Ishikawa (cell line): ENCODE measurements at regions not wholly inside any gene's neighbourhood (a gene's known extent, or its start where the extent isn't known, plus 50 kb on each side); places are given as distances from the start of the nearest gene placed in this dataset.

Experiments
- CREB1 ChIP-seq: IDR thresholded peaks from 2 replicates; pipeline ENCODE4 v1.6.1; 2012; ENCODE audit warnings: low read depth
- EGR1 ChIP-seq: IDR thresholded peaks from 2 replicates; pipeline ENCODE4 v1.6.1; 2012
- EP300 ChIP-seq: IDR thresholded peaks from 2 replicates; pipeline ENCODE4 v1.6.1; 2012; ENCODE audit warnings: borderline replicate concordance
- FOXM1 ChIP-seq: IDR thresholded peaks from 2 replicates; pipeline ENCODE4 v1.6.1; 2012; ENCODE audit warnings: low read depth, borderline replicate concordance
- NFIC ChIP-seq: IDR thresholded peaks from 2 replicates; pipeline ENCODE4 v1.6.1; 2012
- RAD21 ChIP-seq: IDR thresholded peaks from 2 replicates; pipeline ENCODE4 v1.6.1; 2012; ENCODE audit warnings: low read depth
- TAF1 ChIP-seq: IDR thresholded peaks from 2 replicates; pipeline ENCODE4 v1.6.1; 2012; ENCODE audit warnings: low read depth, mild to moderate bottlenecking
- TCF12 ChIP-seq: IDR thresholded peaks from 2 replicates; pipeline ENCODE4 v1.6.1; 2012; ENCODE audit warnings: low read depth
- TEAD4 ChIP-seq: IDR thresholded peaks from 2 replicates; pipeline ENCODE4 v1.6.1; 2012
- YY1 ChIP-seq: IDR thresholded peaks from 2 replicates; pipeline ENCODE4 v1.6.1; 2012; ENCODE audit warnings: low read depth
- ZBTB7A ChIP-seq: IDR thresholded peaks from 2 replicates; pipeline ENCODE4 v1.6.1; 2012; ENCODE audit warnings: low read depth
- TF ChIP-seq, protein P1 (sequence below): IDR thresholded peaks from 2 replicates; pipeline ENCODE4 v1.6.1; 2012
- TF ChIP-seq, protein P2 (sequence below): IDR thresholded peaks from 2 replicates; pipeline ENCODE4 v1.6.1; 2012

DNA sequence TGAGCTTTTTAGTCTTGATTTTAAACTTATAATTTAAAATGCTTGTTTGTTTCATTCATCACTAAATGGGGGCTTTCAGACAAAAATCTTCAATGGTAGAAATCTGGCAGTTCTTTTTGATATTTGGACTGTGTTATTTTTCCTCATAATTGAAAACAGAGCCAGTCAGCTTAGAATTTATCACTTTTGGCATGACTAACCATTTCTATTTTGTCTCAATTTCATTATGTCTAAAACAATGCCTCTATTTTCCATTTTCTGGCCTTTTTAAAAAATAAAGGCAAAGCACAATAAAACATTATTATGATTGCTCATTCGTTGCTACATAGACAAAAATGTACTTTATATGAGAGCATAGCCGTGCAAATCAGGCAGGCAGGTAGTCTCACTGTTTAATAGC is 434.5 kb downstream of the XIRP2 start:
- TF ChIP-seq EP300, result no peak
- no peak for TF ChIP-seq TAF1
- TF ChIP-seq ZBTB7A, result no peak
- TF ChIP-seq FOXM1, result no peak
- TF ChIP-seq RAD21, result no peak
- TF ChIP-seq, protein P1, sequence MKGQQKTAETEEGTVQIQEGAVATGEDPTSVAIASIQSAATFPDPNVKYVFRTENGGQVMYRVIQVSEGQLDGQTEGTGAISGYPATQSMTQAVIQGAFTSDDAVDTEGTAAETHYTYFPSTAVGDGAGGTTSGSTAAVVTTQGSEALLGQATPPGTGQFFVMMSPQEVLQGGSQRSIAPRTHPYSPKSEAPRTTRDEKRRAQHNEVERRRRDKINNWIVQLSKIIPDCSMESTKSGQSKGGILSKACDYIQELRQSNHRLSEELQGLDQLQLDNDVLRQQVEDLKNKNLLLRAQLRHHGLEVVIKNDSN, result no peak
- no peak for TF ChIP-seq CREB1
- no peak for TF ChIP-seq YY1
- TF ChIP-seq TEAD4, result no peak
- no peak for TF ChIP-seq EGR1
- TF ChIP-seq, protein P2, sequence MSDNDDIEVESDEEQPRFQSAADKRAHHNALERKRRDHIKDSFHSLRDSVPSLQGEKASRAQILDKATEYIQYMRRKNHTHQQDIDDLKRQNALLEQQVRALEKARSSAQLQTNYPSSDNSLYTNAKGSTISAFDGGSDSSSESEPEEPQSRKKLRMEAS, result no peak
- no peak for TF ChIP-seq TCF12
- no peak for TF ChIP-seq NFIC

DNA sequence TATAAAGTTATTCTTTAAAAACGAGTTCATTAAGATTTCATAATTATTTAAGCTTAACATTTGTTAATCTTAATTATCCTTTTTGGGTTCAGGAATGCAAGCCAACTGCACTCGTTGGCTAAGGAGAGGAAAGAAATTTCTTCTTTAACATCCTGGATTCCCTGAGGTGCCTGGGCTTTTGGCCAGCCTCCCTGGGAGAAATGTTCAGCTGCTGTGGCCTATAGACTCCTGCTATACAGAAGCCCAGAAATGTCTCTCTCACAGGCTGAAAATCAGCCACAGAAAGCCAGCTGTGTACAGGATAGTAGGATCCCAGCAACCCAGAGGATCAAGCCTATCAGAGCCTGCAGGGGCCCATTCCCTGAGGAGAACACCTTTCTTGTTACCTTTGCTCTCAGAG is 430.3 kb downstream of the XIRP2 start:
- TF ChIP-seq ZBTB7A, result no peak
- no peak for TF ChIP-seq YY1
- no peak for TF ChIP-seq TCF12
- TF ChIP-seq TEAD4, result no peak
- no peak for TF ChIP-seq FOXM1
- no peak for TF ChIP-seq TAF1
- TF ChIP-seq RAD21, result no peak
- TF ChIP-seq, protein P1, result no peak

DNA sequence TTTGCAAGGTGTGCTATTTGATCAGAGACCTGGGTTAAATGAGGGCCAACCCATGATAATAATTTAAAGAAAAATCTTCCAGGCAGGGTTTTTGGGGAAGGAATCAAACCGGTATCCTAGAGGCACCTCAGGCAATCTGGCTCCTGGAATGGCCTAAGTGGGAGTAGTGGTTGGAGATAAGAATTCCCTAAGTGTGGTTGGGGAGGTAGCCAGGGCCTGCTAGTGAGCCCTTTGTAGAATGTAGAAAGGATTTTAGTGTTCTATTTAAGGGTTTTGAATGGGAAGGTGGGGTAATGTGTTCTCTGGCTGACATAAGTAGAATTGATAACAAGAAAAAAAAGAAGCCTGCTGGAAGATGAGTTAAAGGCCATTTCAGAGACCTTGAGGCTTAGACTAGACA is 422.2 kb downstream of the XIRP2 start:
- TF ChIP-seq ZBTB7A, result no peak
